GM12878 (cell line): ENCODE measurements at regions not wholly inside any gene's neighbourhood (a gene's known extent, or its start where the extent isn't known, plus 50 kb on each side); places are given as distances from the start of the nearest gene placed in this dataset.
A peak's percentile ranks its signal among the peaks of the same experiment; 100 is the strongest.

Experiments used
- ATAC-seq: fragments of 200-7000 bp; cut with Tn5 transposase; 3 replicates; pipeline ENCODE4 v1.9.1; 2020; ENCODE audit warnings: mild to moderate bottlenecking, moderate library complexity
- BruUV-seq: library from RNA; stranded (reverse); fragments of 400-500 nt; replicated peaks from 2 replicates; lab custom pipeline; 2021; lab: Mats Ljungman, UMichigan
- CTCF ChIA-PET: fragments of 300-600 bp; sonication (Branson Sonifier 250); formaldehyde crosslinking; extraction: SDS; loops from one replicate; lab custom pipeline; 2021; ENCODE audit warnings: inconsistent platforms; lab: Yijun Ruan, JAX
- POLR2A ChIA-PET: fragments of 350-600 bp; formaldehyde crosslinking; extraction: SDS; loops from one replicate; lab custom pipeline; 2021; ENCODE audit warnings: inconsistent platforms; lab: Charles Lee
- RAD21 ChIA-PET: fragments of 300-600 bp; sonication (Branson Sonifier 250); formaldehyde crosslinking; loops from one replicate; lab custom pipeline; 2023; ENCODE audit warnings: antibody characterized with exemption; ENCODE audit not compliant: unreplicated experiment; lab: Charles Lee
- SMC1A ChIA-PET: fragments of 300-600 bp; sonication (Branson Sonifier 250); formaldehyde crosslinking; loops from one replicate; lab custom pipeline; 2023; ENCODE audit not compliant: unreplicated experiment, uncharacterized antibody; lab: Charles Lee
- DNase-seq: peaks from one replicate; pipeline ENCODE4 v3.0.0-alpha.2; 2011; ENCODE audit warnings: low read depth, low spot score
- FAIRE-seq: peaks from 3 replicates; lab custom pipeline; 2011; peaks lifted over from hg19 to GRCh38; lab: Jason Lieb, UNC
- H2AFZ ChIP-seq: 2 replicates; pipeline ENCODE4 v1.6.0; 2011; ENCODE audit warnings: low read depth, low read length, control low read depth; ENCODE audit not compliant: control insufficient read depth
- H3K27ac ChIP-seq: 2 replicates; pipeline ENCODE4 v1.5.1; 2011; ENCODE audit warnings: control low read depth; ENCODE audit not compliant: control insufficient read depth, insufficient read depth
- H3K27me3 ChIP-seq, 2 experiments: replicated peaks in 1 of 2; 2 replicates each; pipeline versions ENCODE4 v1.6.0 to v1.6.1; 2011; ENCODE audit warnings: low read length in 1 of 2; ENCODE audit not compliant: control insufficient read depth in 2 of 2, insufficient read depth in 2 of 2
- H3K36me3 ChIP-seq, 2 experiments: 2 replicates each; pipeline ENCODE4 v1.5.1; 2011; ENCODE audit warnings: low read length in 1 of 2; ENCODE audit not compliant: control insufficient read depth in 2 of 2, insufficient read depth in 2 of 2
- H3K4me1 ChIP-seq: 2 replicates; pipeline ENCODE4 v1.6.1; 2011; ENCODE audit warnings: mild to moderate bottlenecking, low read length, moderate library complexity, mixed read lengths; ENCODE audit not compliant: control insufficient read depth, insufficient read depth
- H3K4me2 ChIP-seq: 2 replicates; pipeline ENCODE4 v1.6.0; 2011; ENCODE audit warnings: control low read depth; ENCODE audit not compliant: control insufficient read depth, insufficient read depth
- H3K4me3 ChIP-seq: fragments of 200-600 bp; sonication (generic); 2 replicates; pipeline ENCODE4 v1.5.1; 2016
- H3K79me2 ChIP-seq: 2 replicates; pipeline ENCODE4 v1.6.0; 2011; ENCODE audit warnings: low read length; ENCODE audit not compliant: control insufficient read depth, insufficient read depth
- H3K9ac ChIP-seq: 2 replicates; pipeline ENCODE4 v1.8.0; 2011; ENCODE audit warnings: low read length, control low read depth, mixed read lengths; ENCODE audit not compliant: control insufficient read depth, insufficient read depth
- H3K9me3 ChIP-seq: replicated peaks from 3 replicates; pipeline ENCODE4 v1.5.1; 2011; ENCODE audit warnings: mild to moderate bottlenecking, low read length; ENCODE audit not compliant: control insufficient read depth, insufficient read depth
- H4K20me1 ChIP-seq: 2 replicates; pipeline ENCODE4 v1.6.0; 2011; ENCODE audit not compliant: control insufficient read depth, insufficient read depth
- ELK1 ChIP-seq: IDR thresholded peaks from 2 replicates; pipeline ENCODE4 v1.6.1; 2012; ENCODE audit warnings: low read depth, low read length, improper control_type of control experiment
- HDAC2 ChIP-seq: fragments of 200-600 bp; sonication (generic); IDR thresholded peaks from 2 replicates; pipeline ENCODE4 v1.6.1; 2017
- NFIC ChIP-seq: IDR thresholded peaks from 2 replicates; pipeline ENCODE4 v1.6.1; 2012; ENCODE audit warnings: low read depth, mild to moderate bottlenecking, inconsistent platforms, low read length, moderate library complexity
- SMAD1 ChIP-seq: fragments of 450-650 bp; IDR thresholded peaks from 2 replicates; pipeline ENCODE4 v1.6.1; 2018; ENCODE audit warnings: mild to moderate bottlenecking, low read depth; ENCODE audit not compliant: partially characterized antibody
- USF2 ChIP-seq: IDR thresholded peaks from 2 replicates; pipeline ENCODE4 v1.6.1; 2011; ENCODE audit warnings: low read depth, low read length, improper control_type of control experiment, borderline replicate concordance
- ZNF24 ChIP-seq: fragments of 450-650 bp; IDR thresholded peaks from 2 replicates; pipeline ENCODE4 v1.6.1; 2017; ENCODE audit warnings: antibody characterized with exemption, mild to moderate bottlenecking
- ZSCAN29 ChIP-seq: fragments of 450-650 bp; IDR thresholded peaks from 2 replicates; pipeline ENCODE4 v1.6.1; 2017; ENCODE audit warnings: mild to moderate bottlenecking, moderate library complexity
- WGBS: methylation state at CpG from one replicate; pipeline ENCODE4 v1.1.6; 2016; ENCODE audit warnings: low lambda C conversion rate; ENCODE audit not compliant: insufficient replicate concordance, insufficient coverage; ENCODE audit errors: missing lambda C conversion rate; 5-methylcytosine and 5-hydroxymethylcytosine counted together
- in situ Hi-C: fragments of 300-500 bp; cut with MboI; formaldehyde crosslinking; loops from 9 replicates; pipeline ENCODE4 v1.14.3; 2018; ENCODE audit warnings: mixed read lengths
- intact Hi-C: fragments of 100-400 bp; cut with micrococcal nuclease; formaldehyde crosslinking; loops from one replicate; pipeline ENCODE4 v1.14.2; 2022; ENCODE audit not compliant: unreplicated experiment
- TF ChIP-seq, protein P1 (sequence below): fragments of 450-650 bp; IDR thresholded peaks from 2 replicates; pipeline ENCODE4 v1.6.1; 2018; ENCODE audit warnings: mild to moderate bottlenecking, low read depth, moderate library complexity; ENCODE audit not compliant: partially characterized antibody
- TF ChIP-seq, protein P2 (sequence below): fragments of 450-650 bp; formaldehyde crosslinking; IDR thresholded peaks from 2 replicates; pipeline ENCODE4 v1.4.0; 2020; ENCODE audit warnings: mild to moderate bottlenecking, moderate library complexity

DNA sequence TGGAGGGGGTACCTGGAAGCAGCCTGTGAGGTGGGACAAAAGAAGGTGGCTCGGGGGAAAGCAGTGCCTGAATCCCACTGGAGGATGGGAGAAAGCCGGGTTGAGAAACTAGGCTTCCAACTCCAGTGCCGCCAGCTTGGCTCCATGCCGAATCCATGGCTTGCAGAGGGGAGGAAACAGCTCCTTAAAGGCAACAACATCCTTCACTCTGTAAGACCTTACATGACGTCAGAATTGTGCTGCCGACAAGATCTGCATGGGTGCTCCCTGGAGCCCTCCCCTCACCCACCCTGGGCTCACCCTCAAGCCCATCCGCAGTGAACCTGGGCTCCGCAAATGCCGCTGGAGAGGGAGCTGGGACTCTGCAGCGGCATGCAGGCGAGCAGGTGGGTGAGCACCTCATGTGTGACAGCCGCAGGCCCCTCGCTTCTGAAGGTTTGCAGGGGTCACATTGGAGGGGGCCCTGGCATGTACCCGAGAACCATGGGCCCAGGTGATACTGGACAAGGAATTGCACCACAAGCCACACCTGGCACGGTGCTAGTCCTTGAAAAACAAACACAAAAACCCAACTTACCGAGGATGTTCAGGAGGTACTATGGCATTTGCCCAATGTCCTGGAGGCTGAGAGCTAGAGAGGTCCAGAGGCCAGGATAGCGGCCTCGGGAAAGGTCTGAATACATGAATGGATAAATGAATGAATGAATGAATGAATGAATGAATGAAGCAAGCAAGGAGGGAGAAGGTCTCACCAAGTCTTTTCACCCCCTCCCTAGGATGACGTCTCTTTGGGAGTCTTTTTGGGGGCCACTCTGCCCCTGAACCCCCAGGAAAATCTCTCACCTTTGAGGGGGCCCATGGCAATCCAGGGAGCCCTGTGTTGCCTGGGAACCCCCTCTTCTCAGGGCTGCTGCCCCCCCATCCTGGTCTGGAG lies 238.6 kb upstream of the SHH start:
- ChIA-PET POLR2A (no interaction called here), SMC1A (no interaction called here), CTCF (no interaction called here), RAD21 (no interaction called here)
- Histone ChIP-seq H4K20me1 (no peaks in the 10 kb centered on the region), H3K27me3 (peaks cover 0 to 2% of the 10 kb centered on the region in 2 experiments; a peak in 1 of 4 replicates), H2AFZ (no peak overlapping the region), H3K9me3 (no peaks in the 10 kb centered on the region; the same call in 2 of the 3 replicates), H3K4me1 (no peaks in the 10 kb centered on the region), H3K79me2 (no peaks in the 10 kb centered on the region), H3K4me2 (no peak overlapping the region), H3K36me3 (no peaks in the 10 kb centered on the region), H3K27ac (no peak overlapping the region), H3K4me3 (no peak overlapping the region), H3K9ac (no peak overlapping the region)
- intact Hi-C loops (no loop called here), in situ Hi-C loops (no loop called here)
- TF ChIP-seq SMAD1 (no peak), ZSCAN29 (no peak), ELK1 (no peak), HDAC2 (no peak), NFIC (no peak), ZNF24 (peak; percentile 86), USF2 (no peak)
- TF ChIP-seq, protein P1, sequence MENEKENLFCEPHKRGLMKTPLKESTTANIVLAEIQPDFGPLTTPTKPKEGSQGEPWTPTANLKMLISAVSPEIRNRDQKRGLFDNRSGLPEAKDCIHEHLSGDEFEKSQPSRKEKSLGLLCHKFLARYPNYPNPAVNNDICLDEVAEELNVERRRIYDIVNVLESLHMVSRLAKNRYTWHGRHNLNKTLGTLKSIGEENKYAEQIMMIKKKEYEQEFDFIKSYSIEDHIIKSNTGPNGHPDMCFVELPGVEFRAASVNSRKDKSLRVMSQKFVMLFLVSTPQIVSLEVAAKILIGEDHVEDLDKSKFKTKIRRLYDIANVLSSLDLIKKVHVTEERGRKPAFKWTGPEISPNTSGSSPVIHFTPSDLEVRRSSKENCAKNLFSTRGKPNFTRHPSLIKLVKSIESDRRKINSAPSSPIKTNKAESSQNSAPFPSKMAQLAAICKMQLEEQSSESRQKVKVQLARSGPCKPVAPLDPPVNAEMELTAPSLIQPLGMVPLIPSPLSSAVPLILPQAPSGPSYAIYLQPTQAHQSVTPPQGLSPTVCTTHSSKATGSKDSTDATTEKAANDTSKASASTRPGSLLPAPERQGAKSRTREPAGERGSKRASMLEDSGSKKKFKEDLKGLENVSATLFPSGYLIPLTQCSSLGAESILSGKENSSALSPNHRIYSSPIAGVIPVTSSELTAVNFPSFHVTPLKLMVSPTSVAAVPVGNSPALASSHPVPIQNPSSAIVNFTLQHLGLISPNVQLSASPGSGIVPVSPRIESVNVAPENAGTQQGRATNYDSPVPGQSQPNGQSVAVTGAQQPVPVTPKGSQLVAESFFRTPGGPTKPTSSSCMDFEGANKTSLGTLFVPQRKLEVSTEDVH, result no peak
- TF ChIP-seq, protein P2, sequence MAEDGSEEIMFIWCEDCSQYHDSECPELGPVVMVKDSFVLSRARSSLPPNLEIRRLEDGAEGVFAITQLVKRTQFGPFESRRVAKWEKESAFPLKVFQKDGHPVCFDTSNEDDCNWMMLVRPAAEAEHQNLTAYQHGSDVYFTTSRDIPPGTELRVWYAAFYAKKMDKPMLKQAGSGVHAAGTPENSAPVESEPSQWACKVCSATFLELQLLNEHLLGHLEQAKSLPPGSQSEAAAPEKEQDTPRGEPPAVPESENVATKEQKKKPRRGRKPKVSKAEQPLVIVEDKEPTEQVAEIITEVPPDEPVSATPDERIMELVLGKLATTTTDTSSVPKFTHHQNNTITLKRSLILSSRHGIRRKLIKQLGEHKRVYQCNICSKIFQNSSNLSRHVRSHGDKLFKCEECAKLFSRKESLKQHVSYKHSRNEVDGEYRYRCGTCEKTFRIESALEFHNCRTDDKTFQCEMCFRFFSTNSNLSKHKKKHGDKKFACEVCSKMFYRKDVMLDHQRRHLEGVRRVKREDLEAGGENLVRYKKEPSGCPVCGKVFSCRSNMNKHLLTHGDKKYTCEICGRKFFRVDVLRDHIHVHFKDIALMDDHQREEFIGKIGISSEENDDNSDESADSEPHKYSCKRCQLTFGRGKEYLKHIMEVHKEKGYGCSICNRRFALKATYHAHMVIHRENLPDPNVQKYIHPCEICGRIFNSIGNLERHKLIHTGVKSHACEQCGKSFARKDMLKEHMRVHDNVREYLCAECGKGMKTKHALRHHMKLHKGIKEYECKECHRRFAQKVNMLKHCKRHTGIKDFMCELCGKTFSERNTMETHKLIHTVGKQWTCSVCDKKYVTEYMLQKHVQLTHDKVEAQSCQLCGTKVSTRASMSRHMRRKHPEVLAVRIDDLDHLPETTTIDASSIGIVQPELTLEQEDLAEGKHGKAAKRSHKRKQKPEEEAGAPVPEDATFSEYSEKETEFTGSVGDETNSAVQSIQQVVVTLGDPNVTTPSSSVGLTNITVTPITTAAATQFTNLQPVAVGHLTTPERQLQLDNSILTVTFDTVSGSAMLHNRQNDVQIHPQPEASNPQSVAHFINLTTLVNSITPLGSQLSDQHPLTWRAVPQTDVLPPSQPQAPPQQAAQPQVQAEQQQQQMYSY, result no peak
- BruUV-seq, result no TSS peak
- no peak for DNase-seq
- no peak for FAIRE-seq
- no peak for ATAC-seq
- WGBS, result 40% methylated on average over 17 of the region's 19 CpGs
